GM19395 (cell line): ENCODE measurements at regions not wholly inside any gene's neighbourhood (a gene's known extent, or its start where the extent isn't known, plus 50 kb on each side); places are given as distances from the start of the nearest gene placed in this dataset.
A peak's percentile ranks its signal among the peaks of the same experiment; 100 is the strongest.

ENCODE experiments used
- ATAC-seq: cut with Tn5 transposase; IDR thresholded peaks from one replicate; pipeline ENCODE4 v1.9.1; 2021; ENCODE audit warnings: mild to moderate bottlenecking, moderate library complexity; ENCODE audit not compliant: unreplicated experiment

DNA sequence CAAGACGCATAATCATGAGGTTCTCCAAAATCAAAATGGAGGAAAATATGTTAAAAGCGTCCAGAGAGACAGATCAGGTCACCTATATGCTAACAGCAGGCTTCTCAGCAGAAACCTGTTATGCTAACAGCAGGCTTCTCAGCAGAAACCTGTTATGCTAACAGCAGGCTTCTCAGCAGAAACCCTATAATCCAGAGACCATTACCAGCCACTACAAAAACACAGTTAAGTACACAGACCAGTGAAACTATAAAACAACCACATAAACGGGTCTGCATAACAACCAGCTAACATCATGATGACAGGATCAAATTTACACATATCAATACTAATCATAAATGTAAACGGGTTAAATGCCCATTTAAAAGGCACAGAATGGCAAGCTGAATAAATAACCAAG lies 1548.4 kb upstream of the TMEFF2 start:
- ATAC-seq = no peak

DNA sequence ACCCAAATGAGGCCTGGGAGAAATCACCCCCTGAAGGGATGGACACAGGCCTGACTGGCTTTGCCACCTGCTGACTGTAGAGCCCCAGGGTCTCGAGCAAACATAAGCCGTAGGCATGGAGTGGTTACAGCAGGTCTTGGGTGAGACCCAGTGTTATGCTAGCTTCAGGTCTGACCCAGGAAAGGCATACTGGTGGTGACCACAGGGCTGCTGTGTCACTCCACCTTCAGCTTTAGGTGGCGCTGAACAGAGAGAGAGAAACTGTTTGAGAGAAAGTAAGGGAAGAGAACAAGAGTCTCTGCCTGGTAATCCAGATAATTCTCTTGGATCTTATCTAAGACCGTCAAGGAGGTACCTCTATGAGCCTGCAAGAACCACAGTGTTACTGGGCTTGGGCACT lies 1544.2 kb upstream of the TMEFF2 start:
- no peak for ATAC-seq

DNA sequence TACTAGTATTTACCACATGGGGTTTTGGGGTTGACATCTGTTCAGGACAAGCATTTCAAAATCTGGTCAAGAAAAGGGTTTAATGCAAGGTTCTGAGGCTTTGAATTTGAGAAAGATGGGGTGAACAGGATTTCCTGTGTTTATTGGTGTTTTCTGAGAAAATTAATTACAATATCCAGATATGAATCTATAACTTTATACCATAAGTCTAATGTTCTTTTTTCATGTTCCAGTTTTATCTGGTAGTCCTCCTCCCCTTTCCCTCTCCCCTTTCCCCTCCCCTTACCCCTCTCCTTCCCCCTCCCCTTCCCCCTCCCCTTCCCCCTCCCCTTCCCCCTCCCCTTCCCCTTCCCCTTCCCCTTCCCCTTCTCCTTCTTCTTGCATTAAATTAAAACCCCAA lies 1518.2 kb upstream of the TMEFF2 start:
- no peak for ATAC-seq

DNA sequence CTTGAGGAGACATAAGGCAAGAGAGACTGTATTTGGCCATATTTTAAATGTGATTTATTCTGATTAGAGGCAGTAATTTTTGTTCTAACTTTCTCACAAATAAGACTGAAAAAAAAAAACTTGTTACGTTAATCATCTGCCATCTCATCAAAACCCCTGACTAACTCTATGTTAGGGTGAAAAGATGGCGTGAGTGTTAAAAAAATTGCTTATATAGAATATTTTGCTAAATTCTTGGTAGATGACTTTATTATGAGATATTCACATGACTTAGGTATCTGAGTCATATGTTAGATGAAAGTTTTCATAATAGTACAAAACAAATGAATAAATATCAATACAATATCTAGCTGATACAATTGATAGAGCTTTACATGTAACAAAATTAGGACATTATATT lies 1508.7 kb upstream of the TMEFF2 start:
- no peak for ATAC-seq

DNA sequence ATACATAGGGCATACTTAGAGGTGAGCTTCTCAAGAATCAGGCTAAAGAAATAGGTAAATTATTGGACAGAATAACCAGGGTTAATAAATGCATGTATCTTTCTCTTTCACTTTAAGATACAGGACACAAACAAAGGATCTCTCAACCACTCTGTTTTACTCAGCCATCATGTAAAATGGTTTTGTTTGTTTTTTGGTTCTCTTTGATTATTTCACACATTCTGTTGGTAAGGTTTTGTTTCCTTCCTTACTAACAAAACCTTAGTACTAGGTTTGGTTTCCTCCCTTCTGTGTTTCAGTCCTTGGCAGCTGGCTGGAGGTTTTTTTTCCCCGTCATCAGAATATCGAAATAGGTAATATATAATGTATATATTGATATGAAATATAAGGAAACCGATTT lies 1506.8 kb upstream of the TMEFF2 start:
- ATAC-seq = no peak

DNA sequence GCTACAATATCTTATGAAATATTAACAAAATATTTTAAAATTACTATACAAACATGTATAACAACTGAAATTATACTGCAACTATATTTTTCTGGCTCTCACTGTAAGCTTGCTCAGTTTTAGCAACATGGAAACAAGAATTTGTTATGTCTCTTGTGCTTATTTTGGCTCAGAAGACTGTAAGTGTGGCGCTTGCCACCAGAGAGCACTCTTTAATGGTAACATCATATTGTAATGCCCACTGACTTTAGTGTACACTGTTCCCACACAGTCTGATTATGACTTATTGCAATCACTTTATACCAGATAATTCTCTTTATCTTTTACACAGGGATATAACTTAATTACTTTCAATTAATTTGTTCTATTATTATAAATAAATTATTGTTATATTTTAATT lies 1500.6 kb upstream of the TMEFF2 start:
- no peak for ATAC-seq

DNA sequence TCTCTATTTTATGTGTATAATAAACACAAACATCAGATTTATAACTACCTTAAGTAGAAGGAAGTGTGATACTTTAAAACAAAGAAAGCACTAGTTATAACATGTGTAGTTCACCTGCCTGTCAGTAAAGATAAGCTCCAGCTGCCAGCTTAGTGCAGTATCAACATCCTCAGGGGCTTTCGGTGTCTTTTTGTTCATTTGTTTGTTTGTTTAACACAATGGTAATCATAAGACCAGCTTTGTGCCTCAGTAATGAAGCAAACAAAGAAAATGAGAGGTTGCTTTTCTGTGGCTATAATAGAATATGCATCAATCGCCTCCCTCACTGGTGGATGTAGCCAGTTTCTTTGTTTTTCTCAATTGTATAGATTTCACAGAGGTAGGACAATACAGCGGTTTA lies 1499.0 kb upstream of the TMEFF2 start:
- no peak for ATAC-seq

DNA sequence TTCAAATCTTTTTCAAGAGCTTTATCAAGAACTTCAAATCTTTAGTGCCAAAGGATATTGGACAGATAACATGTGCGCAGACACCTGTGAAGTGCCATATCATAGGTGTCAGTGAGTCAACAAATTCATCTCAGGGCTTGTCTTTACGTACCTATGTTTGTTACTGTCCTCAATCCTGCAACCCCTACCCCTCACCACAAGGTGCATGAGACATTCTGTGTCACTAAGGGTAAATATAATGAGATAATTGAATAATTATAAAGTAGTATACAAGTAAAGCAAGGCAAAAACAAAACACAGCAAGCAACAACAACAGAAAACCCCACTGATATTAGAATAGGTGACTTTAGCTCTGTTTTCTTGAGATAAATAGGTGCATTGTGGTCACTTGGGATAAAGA lies 1495.8 kb upstream of the TMEFF2 start:
- no peak for ATAC-seq

DNA sequence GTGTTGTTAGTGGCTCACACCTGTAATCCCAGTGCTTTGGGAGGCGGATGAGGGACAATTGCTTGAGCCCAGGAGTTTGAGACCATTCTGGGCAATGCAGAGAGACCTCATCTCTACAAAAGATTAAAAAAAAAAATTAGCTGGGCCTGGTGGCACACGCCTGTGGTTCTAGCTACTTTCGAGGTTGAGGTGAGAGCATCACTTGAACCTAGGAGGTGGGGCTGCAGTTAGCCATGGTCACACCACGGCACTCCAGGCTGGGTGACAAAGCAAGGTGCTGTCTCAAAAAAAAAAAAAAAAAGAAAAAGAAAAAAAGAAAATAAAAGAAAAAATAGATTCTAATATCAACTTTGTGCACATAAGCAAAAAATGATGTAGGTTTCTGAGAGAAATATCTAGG lies 1492.5 kb upstream of the TMEFF2 start:
- ATAC-seq = no peak

DNA sequence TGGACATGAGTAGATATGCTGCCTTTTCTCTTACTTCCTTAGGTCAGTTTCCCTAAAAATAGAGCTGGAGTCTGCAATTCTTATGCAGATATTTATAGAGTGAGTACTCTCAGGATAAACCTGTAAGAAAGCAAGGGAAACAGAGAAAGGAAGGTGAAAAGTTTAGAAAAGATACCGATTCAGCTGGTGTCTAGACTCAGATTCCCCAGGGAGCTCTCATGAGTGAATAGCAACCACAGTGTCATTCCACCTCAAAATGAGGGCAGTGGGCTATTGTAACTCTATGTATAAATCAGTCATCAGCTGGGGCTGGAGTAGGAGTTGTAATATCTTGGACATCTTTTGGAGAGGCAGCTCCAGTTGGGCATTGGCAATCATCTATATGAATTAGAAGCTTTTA lies 1485.1 kb upstream of the TMEFF2 start:
- no peak for ATAC-seq

DNA sequence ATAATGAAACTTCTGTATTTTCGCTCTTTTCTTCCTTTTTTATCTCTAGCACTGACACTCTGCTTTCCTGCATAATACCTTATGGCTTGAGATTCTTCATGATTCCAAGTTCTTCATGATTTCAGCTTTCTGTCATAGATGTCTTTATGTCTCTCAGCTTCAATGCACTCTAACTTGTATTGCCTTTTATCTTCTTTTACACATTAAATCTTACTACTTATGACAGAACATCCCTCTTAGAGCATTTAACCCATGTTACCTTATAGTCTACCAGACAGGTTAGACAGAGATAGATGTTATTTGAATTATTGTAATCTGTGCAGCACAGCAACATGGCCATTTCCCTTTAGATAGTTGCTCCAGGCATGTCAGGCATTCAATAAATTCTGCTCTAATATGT lies 1475.7 kb upstream of the TMEFF2 start:
- ATAC-seq = no peak

DNA sequence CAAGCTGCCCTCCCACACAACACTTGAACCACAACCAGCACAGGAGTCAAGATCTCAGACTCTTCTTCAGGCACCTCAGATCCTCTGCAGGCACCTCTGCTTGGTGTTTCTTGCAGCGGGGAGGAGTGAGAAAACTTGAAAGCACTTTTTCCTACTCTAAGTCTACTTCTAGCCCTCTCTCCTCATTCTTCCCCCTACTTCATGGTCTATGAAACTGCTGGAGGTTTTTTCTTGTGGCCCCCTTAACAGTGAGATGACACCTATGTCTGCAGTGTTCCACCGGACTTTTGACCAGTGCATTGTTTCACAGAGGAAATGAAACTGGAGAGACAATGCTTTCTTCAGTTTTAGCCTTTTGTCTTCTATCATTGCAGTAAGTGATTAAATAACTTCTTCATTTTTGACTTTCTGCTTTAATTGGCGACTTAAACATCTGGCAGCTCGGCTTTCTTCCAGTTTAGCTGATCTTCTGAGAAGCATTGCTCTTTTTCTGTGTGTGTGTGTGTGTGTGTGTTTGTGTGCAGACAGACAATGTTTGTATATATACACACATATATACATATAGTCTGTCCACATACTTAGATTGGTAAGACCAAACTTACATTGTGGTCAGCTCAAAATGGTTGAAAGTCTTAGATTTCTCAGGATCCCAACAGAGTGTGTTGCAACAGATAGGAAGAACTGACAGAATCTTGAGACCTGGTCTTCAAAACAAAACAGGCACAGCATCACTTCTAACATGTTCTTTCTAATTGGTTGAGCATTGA lies 1474.0 kb upstream of the TMEFF2 start:
- peak; percentile 55 for ATAC-seq

DNA sequence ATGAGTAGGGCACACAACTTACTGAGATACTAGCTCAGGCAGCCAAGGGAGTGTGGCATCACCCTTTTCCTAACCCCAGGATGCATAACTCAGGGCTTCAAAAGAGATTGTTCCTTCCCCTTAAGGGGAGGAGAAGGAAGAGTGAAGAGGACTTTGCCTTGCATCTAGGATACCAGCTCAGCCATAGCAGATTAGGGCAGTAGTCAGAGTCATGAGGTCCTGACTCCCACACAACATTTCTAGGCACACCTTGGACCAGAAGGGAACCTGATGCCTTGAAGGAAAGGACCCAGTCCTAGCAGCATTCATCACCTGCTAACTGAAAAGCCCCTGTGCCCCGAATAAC lies 1433.2 kb upstream of the TMEFF2 start:
- ATAC-seq = no peak

DNA sequence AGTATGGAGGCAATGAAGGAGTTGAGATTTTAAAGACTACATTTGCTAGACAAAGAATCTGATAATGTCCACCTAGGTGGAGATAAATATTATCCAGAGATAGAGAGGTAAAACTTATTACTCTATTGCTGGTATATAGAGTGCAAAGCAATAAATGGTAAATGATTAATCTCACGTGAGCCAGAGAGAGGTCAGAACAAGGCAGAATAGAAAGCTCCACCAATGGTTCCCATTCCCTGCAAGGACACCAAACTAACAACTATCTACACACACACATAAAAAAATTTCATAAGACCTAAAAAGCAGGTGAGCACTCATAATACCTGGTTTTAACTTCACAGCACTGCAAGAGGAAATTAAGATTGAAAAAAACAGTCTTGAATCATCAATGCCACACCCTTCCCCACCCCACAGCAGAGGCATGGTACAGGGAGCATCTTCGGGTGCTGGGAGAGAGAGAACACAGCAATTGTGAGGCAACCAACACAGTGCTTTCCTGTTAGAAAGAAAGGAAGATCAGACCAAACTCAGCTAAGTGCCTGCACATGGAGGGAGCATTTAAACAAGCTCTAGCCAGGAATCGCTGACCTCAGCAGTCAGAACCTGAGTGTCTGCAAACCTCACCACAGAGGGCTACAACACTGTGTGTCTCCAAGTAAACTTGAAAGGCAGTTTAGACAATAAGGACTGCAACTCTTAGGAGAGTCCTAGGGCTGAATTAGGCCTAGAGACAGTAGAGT lies 1432.6 kb upstream of the TMEFF2 start:
- no peak for ATAC-seq

DNA sequence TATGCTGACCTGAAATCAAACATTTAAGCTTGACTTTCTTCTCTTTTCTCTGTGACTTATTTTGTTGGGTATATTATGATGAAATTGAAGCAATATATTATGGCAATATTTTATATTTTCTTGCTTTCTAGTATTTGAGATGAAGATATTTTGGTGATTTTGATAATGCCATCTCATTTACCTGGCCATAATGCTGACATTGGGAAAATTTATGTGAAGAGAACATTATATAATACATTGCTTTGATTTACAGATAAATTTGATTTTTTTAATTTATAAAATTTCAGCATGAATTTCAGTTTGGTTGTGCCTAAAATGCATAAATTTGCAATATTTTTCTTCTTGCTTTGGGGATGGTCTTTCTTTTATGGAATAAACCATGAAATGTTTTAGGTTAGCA lies 1413.7 kb upstream of the TMEFF2 start:
- ATAC-seq = no peak

DNA sequence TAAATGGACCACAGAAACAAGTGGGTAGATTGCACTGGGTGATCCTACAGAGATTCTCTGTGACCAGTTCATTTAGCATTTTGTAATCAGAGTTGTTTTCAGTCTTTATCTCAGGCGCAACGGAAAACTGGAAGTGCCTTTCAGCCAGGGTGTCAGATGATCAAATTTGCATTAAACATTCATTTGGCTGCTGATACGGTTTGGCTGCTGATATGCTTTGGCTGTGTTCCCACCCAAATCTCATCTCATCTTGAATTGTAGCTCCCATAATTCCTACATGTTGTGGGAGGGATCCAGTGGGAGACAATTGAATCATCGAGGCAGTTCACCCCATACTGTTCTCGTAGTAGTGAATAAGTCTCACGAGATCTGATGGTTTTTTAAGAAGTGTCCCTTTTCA lies 1396.1 kb upstream of the TMEFF2 start:
- no peak for ATAC-seq

DNA sequence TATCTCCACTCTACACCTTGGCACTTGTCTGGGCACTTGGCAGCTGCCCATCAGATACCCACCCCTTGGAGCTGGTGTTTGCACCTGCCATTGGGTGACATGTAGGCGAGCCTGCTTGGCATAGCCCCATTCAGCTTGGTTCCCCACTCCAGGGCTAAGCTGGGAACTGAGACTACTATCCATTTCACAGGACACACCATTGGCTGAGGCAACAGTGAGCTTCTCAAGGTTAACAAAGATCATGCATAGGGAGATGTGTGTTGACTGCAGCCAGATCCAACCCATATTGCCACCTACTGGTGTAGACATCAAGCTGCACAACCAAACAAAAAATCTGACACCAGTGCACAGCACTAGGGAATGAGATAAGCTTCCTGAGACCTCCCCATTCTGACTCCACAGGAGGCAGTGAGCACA lies 1389.8 kb upstream of the TMEFF2 start:
- peak; percentile 91 for ATAC-seq

DNA sequence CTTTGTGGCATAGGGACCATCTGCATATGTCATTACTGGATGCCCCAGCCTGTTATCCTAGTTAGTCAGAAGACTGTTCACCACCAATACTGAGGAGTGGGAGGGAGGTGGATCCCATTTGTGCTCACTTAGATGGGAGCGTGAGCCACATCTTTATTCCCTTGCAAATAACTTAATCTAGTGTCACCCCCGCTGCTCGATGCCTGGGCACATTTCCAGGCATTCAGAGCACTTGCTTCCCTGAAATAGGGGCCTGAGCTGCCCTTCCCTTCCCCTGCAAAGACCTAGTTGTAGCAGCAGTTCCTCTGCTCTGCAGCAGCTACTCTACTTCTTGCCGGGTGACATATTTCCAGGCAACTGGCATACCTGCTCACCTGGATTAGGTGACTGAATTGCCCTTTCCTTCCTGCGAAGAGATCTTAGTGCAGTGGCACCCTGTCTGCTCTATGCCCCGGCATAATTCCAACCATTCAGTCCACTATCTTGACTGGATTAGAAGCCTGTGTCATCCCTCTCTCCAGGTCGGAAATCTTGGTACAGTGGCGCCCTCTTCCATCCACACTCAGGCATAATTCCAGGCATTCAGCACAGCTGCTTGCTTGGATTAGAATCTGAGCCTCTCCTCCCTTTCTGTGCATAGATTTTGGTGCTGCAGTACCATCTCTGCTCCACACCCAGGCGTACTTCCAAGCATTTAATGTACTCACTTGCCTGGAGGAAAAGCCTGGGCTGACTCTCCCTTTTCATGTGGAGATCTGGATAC lies 1389.1 kb upstream of the TMEFF2 start:
- peak; percentile 10 for ATAC-seq

DNA sequence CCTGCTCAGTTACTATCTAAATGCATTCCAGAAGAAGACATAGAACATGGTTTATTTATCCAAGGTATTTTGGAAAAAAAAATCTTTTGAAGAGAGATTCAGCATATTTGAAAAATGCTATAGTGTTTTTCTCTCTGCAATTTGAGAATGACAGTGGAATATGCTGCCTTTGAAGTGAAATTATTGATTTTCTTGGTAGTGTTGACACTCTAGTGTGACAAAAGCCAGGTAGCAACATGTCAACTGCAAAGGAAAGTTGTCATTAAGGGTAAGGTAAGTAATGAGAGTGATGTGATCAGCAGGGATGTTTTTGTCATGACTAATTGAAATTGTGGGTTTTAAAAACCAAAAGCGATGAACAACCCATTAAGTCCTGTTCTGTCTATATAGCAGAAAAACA lies 1387.1 kb upstream of the TMEFF2 start:
- ATAC-seq = no peak

DNA sequence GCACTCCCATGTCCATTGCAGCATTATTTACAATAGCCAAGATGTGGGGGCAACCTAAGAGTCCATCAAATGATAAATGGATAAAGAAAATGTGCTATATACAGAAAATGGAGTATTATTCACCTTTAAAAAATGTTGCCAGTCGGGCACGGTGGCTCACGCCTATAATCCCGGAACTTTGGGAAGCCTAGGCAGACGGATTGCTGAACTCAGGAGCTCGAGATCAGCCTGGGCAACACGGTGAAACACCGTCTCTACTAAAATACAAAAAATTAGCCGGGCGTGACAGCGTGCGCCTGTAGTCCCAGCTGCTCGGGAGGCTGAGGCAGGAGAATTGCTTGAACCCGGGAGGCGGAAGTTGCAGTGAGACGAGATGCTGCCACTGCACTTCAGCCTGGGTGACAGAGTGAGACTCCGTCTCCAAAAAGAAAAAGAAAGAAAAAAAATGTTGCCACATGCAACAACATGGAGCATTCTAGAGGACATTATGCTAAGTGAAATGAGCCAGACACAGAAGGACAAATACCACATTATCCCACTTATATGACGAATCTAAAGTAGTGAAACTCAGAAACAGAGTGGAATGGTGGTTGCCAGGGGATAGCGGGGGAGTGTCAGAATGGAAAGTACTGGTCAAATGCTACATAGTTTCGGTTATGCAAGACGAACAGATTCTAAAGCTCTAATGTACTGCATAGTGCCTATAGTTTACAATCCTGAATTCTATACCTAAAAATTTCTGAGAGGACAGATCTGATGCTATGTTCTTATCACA lies 1385.6 kb upstream of the TMEFF2 start:
- ATAC-seq = no peak

DNA sequence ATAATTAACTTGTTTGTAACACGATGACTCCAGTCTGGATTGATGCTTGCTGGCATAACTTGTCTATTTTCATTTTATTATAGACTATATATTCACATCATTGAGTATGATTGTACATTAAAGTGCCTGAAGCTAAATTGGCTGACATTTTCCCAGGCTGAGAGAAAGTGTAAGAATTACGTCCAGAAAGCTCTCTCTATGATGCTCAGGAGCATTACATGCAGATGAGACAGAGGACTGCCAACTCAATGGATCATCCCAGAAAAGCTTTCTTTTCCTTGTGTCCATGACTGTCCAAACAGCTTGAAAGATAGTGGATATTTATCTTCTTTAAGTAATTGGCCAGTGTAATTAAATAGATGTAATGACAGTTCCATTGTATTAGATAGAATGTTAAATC lies 1372.2 kb upstream of the TMEFF2 start:
- no peak for ATAC-seq
